Keratinocyte (primary cell): ENCODE measurements at regions not wholly inside any gene's neighbourhood (a gene's known extent, or its start where the extent isn't known, plus 50 kb on each side); places are given as distances from the start of the nearest gene placed in this dataset.

Experiments
- CTCF ChIP-seq, 3 experiments: IDR thresholded peaks in 1 of 3; conservative IDR thresholded peaks in 1 of 3; optimal IDR thresholded peaks in 1 of 3; 2 replicates in 2 of 3; 3 replicates in 1 of 3; pipeline versions ENCODE3 to v1.5.1; 2011; ENCODE audit warnings: low read length in 3 of 3, mild to moderate bottlenecking in 3 of 3, moderate library complexity in 2 of 3, control low read depth in 1 of 3, inconsistent platforms in 1 of 3; ENCODE audit not compliant: insufficient read depth in 2 of 3; ENCODE audit errors: extremely low read depth in 1 of 3
- EZH2 ChIP-seq: IDR thresholded peaks from one replicate; pipeline ENCODE4 v1.6.1; 2012; ENCODE audit warnings: inconsistent platforms, mild to moderate bottlenecking, low read length, moderate library complexity

- no peak for TF ChIP-seq CTCF (optimal IDR thresholded peaks at IDR 0.05 in 1 of 3, IDR thresholded peaks at IDR 0.05 in 1 of 3, conservative IDR thresholded peaks at IDR 0.05 in 1 of 3; ENCODE audit: extremely low read depth in 1 of 3, insufficient read depth in 2 of 3, low read length in 3 of 3)
- no peak for TF ChIP-seq EZH2
Observed at GRCh38 chr17:56076980-56077379, 76.3 kb upstream of the ANKFN1 start.
